GM12865 (cell line): ENCODE measurements at regions not wholly inside any gene's neighbourhood (a gene's known extent, or its start where the extent isn't known, plus 50 kb on each side); places are given as distances from the start of the nearest gene placed in this dataset.

Experiments
- DNase-seq: peaks from one replicate; pipeline ENCODE4 v3.0.0; 2010; ENCODE audit warnings: low read depth
- H3K4me3 ChIP-seq: 2 replicates; pipeline ENCODE4 v1.5.1; 2011; ENCODE audit warnings: mild to moderate bottlenecking, low read depth, low read length, control low read depth
- TF ChIP-seq, protein P1 (sequence below): IDR thresholded peaks from 2 replicates; pipeline ENCODE4 v1.5.1; 2011; ENCODE audit warnings: low read length, control low read depth, low read depth, inconsistent platforms; ENCODE audit not compliant: insufficient read depth; ENCODE audit errors: missing control alignments

GRCh38 chrX:16451334-16451733, 198.6 kb upstream of the S100G start:
- DNase-seq: no peak
- no peak overlapping the region for H3K4me3 ChIP-seq
- TF ChIP-seq, protein P1, sequence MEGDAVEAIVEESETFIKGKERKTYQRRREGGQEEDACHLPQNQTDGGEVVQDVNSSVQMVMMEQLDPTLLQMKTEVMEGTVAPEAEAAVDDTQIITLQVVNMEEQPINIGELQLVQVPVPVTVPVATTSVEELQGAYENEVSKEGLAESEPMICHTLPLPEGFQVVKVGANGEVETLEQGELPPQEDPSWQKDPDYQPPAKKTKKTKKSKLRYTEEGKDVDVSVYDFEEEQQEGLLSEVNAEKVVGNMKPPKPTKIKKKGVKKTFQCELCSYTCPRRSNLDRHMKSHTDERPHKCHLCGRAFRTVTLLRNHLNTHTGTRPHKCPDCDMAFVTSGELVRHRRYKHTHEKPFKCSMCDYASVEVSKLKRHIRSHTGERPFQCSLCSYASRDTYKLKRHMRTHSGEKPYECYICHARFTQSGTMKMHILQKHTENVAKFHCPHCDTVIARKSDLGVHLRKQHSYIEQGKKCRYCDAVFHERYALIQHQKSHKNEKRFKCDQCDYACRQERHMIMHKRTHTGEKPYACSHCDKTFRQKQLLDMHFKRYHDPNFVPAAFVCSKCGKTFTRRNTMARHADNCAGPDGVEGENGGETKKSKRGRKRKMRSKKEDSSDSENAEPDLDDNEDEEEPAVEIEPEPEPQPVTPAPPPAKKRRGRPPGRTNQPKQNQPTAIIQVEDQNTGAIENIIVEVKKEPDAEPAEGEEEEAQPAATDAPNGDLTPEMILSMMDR: no peak

DNA sequence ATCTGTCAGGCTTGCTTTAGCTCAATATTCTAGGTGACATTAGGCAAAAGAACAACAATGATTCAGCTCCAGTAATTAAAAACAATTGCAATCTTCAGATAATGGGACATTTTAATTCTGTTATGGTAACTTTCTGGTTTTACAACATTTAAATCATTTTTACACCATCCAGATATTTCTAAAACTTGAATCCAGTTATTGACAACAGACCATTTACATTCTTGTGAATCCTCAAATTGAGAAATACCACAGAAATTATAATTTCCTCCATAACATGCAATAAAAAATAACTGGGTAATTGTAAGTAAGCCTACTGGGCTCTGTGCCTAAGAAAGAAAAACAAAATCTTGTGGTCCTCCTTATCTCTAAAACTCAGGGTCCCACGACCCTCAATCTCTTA, 195.0 kb upstream of the S100G start:
- no peak overlapping the region for H3K4me3 ChIP-seq
- TF ChIP-seq, protein P1: no peak
- no peak for DNase-seq

DNA sequence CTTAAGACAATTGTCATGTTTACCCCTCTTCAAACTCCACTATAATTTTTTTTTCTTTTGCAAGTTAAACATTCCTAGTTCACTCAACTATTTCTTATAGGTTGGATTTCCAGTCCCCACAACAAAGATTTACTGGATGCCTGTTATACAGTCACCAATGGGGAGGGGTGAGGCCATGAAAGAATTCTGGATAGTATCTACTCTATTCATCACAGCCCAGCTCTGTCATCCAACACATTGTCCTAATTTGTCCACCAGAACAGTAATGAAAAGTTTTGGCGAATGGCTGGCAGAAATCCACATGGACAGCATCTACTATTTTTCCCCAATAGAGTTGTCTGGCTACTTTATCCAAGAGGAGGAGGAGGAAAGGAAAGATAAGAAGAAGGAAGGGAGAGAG, 192.7 kb upstream of the S100G start:
- H3K4me3 ChIP-seq: no peak overlapping the region
- no peak for DNase-seq
- TF ChIP-seq, protein P1: no peak

DNA sequence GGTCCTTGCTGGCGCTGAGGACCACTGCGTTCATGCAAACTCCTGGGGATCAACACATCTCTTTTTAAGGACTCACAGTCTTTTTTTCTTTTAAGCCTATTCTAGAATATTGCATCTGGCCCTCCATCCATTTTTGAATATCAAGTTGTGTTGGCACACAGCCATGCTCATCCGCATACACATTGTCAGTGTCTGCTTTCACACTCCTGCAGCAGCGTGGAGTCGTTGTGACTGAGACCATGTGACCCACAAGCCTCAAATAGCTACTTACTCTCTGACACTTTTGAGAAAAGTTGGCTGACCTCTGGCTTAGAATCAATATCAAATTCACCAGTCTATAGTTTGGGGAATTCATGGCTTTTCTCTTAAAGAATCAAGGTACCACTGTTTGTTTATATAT, 191.8 kb upstream of the S100G start:
- TF ChIP-seq, protein P1: no peak
- no peak for DNase-seq
- no peak overlapping the region for H3K4me3 ChIP-seq

DNA sequence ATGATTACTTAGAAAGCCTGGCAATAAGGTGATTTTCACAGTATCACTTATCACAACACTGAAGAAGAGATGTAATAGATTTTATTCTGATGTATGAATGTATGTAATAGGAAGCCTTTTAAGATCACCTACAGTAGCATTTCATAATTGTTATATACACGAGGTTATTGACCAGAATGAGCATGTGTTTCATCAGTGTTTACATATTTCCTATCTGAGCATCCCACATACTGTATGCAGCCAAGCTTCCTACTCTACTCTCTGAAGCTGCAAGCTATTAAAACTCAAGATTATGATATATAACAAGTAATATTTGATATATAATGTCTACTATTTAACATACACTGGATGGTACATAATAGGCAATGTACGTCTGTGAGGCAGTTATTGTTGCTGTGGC, 190.9 kb upstream of the S100G start:
- H3K4me3 ChIP-seq: no peak overlapping the region
- no peak for DNase-seq
- TF ChIP-seq, protein P1: no peak

- no peak for DNase-seq
- H3K4me3 ChIP-seq: no peak overlapping the region
- TF ChIP-seq, protein P1: no peak
These were observed 188.0 kb upstream of the S100G start for GRCh38 chrX:16461968-16462367.

GRCh38 chrX:16462912-16463311, 187.0 kb upstream of the S100G start:
- TF ChIP-seq, protein P1: no peak
- H3K4me3 ChIP-seq: no peak overlapping the region
- no peak for DNase-seq
